ENCODE measurements at regions not wholly inside any gene's neighbourhood (a gene's known extent, or its start where the extent isn't known, plus 50 kb on each side); places are given as distances from the start of the nearest gene placed in this dataset.
A peak's percentile ranks its signal among the peaks of the same experiment; 100 is the strongest.
"Not testable (repeated sequence)": the region's sequence is repeated elsewhere in the genome, so short reads cannot be mapped to it uniquely, and the experiment has no call there.

DNA sequence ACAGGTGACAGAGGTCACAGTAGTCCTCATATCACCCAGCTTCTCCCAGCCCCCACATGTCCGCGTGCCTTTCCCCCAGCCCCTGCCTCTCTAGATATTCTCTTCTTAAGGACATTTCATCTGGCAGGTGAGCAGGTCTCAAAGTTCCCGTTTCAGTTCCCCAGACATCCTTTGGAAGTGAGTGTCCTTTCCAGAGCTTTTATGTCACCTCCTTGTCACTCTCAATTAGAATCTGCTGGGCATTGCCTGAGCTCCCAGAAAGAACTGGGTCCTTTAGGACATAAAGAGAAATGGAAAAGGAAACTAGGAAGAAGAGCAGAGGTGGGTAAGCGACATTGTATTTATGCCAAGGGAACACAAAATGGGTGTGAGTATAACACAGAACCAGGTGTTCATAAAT, 66.9 kb upstream of the CEP85L start:
- TF ChIP-seq POLR2A (IDR thresholded peaks at IDR 0.05; ENCODE audit: low read depth, low read length) (no peak), TAF1 (IDR thresholded peaks at IDR 0.05; ENCODE audit: borderline replicate concordance, low read depth, low read length) (no peak), POLR2AphosphoS5 (IDR thresholded peaks at IDR 0.05; ENCODE audit: low read depth, low read length) (no peak)
- DNase-seq (ENCODE audit: insufficient read length) (no peak), FAIRE-seq (no peak)

DNA sequence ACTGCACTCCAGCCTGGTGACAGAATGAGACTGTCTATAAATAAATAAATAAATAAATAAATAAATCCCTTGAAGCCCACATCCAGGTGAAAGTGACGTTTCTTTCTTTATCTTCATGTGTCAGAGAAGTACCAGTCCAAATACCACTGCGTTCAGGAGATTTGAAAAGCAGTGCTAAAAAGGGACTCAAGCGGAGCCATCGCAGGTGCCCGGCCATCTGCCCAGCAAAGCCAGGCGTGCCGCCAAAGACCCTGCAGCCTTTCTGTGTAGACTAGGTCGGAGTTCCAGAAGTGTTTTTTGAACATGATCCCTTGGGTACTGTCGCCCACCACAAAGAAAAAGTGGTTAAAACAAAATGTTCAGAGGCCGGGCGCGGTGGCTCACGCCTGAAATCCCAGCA, 65.7 kb upstream of the CEP85L start:
- FAIRE-seq (no peak), DNase-seq (ENCODE audit: insufficient read length) (no peak)

DNA sequence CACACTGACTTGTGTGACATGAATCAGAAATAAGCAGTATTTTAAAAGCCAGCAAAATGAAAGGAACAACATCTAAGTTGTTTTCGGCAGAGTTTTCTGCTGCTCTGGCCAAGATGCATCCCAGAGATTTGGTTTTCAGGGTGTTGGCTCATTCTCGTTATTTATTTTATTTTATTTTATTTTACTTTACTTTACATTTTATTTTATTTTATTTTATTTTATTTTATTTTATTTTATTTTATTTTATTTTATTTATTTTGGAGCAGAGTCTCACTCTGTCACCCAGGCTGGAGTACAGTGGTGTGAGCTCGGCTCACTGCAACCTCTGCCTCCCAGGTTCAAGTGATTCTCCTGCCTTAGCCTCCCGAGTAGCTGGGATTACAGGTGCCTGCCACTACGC, 64.5 kb upstream of the CEP85L start:
- not testable (repeated sequence) for FAIRE-seq; DNase-seq (ENCODE audit: insufficient read length)

More for the DNA sequence above, 65.7 kb upstream of the CEP85L start:
- no peak for TF ChIP-seq TAF1 (IDR thresholded peaks at IDR 0.05; ENCODE audit: borderline replicate concordance, low read depth, low read length)
- TF ChIP-seq POLR2AphosphoS5 (IDR thresholded peaks at IDR 0.05; ENCODE audit: low read depth, low read length): no peak
- TF ChIP-seq POLR2A (IDR thresholded peaks at IDR 0.05; ENCODE audit: low read depth, low read length): no peak

DNA sequence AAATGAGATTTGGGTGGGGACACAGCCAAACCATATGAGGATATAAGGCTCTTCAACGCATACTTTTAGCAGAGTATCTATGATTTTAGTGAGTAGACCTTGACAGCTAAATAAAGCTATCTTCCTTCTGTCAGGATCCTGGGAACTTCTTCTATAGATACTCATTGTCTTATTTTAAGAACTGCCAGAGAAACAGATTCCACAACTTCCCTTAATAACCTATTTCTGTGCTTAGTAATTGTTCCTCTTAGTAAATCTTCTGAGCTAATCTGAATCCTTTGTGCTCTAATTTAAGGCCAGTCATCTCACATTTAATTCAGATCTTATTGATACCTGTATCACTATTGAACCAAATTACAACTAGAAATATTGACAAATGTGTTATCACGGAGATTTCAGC, 64.0 kb upstream of the CEP85L start:
- FAIRE-seq (no peak), DNase-seq (ENCODE audit: insufficient read length) (no peak)
- TF ChIP-seq POLR2A (IDR thresholded peaks at IDR 0.05; ENCODE audit: low read depth, low read length): no peak
- no peak for TF ChIP-seq POLR2AphosphoS5 (IDR thresholded peaks at IDR 0.05; ENCODE audit: low read depth, low read length)
- TF ChIP-seq TAF1 (IDR thresholded peaks at IDR 0.05; ENCODE audit: borderline replicate concordance, low read depth, low read length): no peak

DNA sequence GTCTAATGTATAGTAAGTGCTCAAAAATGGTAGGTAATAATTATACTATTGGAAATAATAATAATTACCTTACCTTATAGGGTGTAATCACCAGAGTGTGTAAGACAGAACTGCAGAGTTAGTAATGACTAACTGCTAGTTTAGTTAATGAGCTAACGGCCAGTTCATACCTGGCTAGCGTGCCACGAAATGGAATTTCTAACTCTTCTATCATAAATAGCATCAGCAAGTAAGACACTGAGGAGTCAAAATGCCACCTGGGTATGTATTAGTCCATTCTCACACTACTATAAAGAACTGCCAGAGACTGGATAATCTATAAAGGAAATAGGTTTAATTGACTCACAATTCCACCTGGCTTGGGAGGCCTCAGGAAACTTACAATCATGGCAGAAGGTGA, 63.4 kb upstream of the CEP85L start:
- TF ChIP-seq POLR2AphosphoS5 (IDR thresholded peaks at IDR 0.05; ENCODE audit: low read depth, low read length) (no peak), TAF1 (IDR thresholded peaks at IDR 0.05; ENCODE audit: borderline replicate concordance, low read depth, low read length) (no peak), POLR2A (IDR thresholded peaks at IDR 0.05; ENCODE audit: low read depth, low read length) (no peak)
- FAIRE-seq (no peak), DNase-seq (ENCODE audit: insufficient read length) (no peak)

DNA sequence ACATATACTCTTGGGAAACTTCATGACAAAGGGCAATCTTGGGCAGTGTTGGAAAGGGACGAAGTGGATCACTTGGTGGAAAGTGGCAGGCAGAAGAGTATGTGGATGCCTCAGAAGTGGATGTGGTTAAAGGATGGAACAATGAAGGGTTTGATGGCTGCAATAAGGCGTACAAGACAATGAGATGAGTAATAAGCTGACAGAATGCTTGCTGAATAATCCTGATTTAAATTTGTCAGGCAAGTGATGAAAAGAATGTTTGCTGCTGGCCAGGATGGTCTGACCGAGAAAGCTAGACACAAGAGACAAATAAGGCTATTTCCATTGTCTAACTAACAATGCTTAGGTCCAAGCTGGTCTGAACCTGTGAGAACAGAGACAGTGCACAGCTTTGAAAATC, 61.6 kb upstream of the CEP85L start:
- TF ChIP-seq TAF1 (IDR thresholded peaks at IDR 0.05; ENCODE audit: borderline replicate concordance, low read depth, low read length) (no peak), POLR2AphosphoS5 (IDR thresholded peaks at IDR 0.05; ENCODE audit: low read depth, low read length) (no peak), POLR2A (IDR thresholded peaks at IDR 0.05; ENCODE audit: low read depth, low read length) (no peak)
- FAIRE-seq (no peak), DNase-seq (ENCODE audit: insufficient read length) (no peak)

DNA sequence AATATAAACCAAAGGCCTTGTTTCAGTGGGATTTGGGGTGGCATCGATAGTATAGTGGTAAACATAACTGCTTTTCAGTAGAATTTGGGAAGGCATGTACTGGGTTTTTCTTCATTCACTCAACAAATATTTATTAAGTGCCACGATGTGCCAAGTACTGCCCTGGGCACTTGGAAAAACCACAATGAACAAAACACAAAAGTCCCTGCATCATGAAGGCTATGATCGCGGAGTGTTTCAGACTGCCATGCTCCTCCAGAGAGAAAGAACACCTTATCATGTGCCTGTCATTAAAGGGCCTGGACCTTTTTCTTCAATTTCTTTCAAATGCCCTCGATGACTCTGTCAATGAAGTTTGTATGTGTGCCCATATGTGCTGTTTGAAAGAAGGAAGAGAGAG, 59.2 kb upstream of the CEP85L start:
- TF ChIP-seq TAF1 (IDR thresholded peaks at IDR 0.05; ENCODE audit: borderline replicate concordance, low read depth, low read length) (no peak), POLR2A (IDR thresholded peaks at IDR 0.05; ENCODE audit: low read depth, low read length) (no peak), POLR2AphosphoS5 (IDR thresholded peaks at IDR 0.05; ENCODE audit: low read depth, low read length) (no peak)
- DNase-seq (ENCODE audit: insufficient read length) (no peak), FAIRE-seq (no peak)

DNA sequence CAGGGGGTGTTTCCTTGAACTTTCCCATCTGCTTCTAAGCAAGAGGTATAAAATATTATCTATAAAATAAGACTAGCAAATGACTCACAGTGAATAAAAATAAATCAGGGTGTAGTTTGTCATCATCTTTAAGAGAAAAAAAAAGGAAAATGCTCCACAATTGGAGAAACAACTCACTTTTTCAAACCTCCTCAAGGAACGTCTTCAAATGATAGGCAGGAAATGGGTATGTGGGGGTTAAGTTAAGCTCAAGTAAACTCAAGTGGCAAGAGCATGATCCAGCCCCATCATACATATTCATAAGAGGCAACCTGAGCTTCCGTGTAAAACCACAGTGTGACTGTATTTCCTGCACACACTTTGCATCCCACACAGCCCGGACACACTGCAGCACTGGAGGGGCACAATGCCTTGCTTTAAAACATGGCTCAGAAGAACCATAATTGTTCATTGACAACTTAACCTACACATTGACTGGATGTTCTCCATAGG, 58.5 kb upstream of the CEP85L start:
- FAIRE-seq: peak; percentile 97
- peak; percentile 34 for DNase-seq (ENCODE audit: insufficient read length)
- TF ChIP-seq TAF1 (IDR thresholded peaks at IDR 0.05; ENCODE audit: borderline replicate concordance, low read depth, low read length) (no peak), POLR2AphosphoS5 (IDR thresholded peaks at IDR 0.05; ENCODE audit: low read depth, low read length) (no peak), POLR2A (IDR thresholded peaks at IDR 0.05; ENCODE audit: low read depth, low read length) (no peak)

DNA sequence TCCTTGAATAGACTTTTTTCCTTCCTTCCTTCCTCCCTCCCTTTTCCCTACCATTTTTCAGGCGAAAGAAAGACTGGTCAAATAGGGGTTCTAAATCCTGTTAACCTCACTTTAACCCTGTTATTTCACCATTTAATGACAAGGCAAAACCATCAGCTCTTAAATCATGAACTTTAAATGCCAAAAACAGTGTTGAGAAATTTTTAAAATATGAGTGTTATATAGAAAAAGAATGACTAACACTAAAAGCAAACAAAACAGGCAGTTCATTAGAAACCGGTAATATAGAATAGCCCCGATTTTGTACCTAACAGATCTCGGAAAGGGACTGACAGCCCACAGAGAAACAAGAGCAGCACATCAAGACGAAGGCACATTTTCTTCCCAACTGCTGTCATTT, 57.4 kb upstream of the CEP85L start:
- FAIRE-seq (no peak), DNase-seq (ENCODE audit: insufficient read length) (no peak)
- TF ChIP-seq TAF1 (IDR thresholded peaks at IDR 0.05; ENCODE audit: borderline replicate concordance, low read depth, low read length) (no peak), POLR2A (IDR thresholded peaks at IDR 0.05; ENCODE audit: low read depth, low read length) (no peak), POLR2AphosphoS5 (IDR thresholded peaks at IDR 0.05; ENCODE audit: low read depth, low read length) (no peak)

DNA sequence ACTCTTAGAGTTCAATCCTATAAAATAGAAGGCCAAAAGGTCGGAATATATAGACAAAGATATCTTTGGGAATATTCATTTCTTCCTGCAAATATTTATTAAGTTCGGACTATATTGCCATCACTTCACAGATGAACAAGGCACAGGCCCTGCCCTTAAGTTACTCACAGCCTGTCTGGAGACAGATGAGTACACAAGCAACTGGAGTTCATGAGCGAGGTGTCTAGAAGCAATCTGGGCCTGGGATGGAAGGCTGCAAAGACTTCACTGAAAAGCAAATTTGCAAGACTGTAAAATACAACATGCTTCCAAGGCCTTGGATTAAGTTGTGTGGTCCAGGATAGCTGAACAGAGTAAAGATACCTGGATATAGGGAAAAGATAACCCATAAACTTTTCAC, 56.7 kb upstream of the CEP85L start:
- TF ChIP-seq TAF1 (IDR thresholded peaks at IDR 0.05; ENCODE audit: borderline replicate concordance, low read depth, low read length) (no peak), POLR2A (IDR thresholded peaks at IDR 0.05; ENCODE audit: low read depth, low read length) (no peak), POLR2AphosphoS5 (IDR thresholded peaks at IDR 0.05; ENCODE audit: low read depth, low read length) (no peak)
- DNase-seq (ENCODE audit: insufficient read length): no peak
- FAIRE-seq: no peak

DNA sequence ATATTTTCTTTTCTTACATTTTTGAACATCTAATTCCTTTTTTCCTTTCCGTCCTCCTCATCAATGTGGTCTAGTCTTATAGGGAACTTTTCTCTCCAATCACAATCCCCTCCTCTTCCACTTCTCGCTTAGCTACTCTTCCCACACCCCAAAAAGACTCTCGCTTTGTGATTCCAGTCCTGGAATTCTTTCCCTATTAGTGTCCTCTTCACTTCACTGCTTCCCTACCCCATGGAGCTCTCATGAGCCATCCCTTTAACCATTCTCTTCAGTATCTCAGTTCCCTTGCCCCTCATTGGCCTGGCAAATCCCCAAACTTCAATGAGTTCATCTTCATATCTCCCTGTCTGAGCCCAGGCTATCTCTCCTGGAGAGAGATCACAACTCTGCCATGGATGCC, 55.3 kb upstream of the CEP85L start:
- no peak for TF ChIP-seq POLR2AphosphoS5 (IDR thresholded peaks at IDR 0.05; ENCODE audit: low read depth, low read length)
- no peak for TF ChIP-seq POLR2A (IDR thresholded peaks at IDR 0.05; ENCODE audit: low read depth, low read length)
- TF ChIP-seq TAF1 (IDR thresholded peaks at IDR 0.05; ENCODE audit: borderline replicate concordance, low read depth, low read length): no peak
- FAIRE-seq: peak; percentile 64

DNA sequence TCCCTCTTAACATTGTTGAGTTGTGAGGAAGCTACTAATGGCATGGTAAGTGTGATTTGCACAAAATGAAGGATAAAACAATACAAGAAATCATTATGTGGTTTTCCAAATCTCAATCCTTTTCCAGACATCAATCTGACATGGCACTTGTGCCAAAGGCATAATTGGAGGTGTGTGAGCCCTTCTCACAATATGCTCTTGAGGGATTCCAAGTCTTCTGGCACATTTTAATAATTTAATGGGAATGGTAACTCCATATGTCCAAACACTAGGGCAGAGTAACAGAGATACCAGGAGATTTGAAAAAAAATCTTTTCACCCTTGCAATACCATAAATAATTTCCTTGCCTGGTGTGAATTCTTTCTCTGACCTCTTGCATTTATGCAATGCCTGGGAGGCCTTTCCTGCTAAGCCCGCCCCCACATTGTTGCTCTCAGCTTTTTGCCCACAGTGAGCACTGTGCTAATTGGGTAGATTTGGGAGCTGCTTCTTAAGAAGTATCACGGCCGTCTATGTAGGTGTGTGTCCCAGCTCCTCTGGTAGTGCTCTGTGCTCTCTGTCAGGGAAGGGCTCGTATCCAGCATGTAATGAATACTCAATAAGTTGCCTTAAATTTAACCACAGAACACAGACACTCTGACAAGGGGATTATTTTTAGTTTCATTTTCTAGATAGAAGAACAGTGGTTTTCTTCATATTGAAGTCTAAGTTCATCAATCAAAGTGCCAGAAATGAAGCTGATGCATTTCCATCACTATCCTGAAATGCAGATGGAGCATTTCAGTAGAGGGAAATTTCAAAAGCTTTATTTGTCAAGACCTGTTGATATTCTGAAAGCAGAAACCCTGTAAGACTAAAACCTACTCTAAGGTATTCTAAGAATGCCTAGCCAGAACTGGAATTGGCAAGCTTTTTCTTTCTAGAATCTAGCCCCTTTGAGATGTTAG, 54.4 kb upstream of the CEP85L start:
- TF ChIP-seq POLR2A (IDR thresholded peaks at IDR 0.05; ENCODE audit: low read depth, low read length): no peak
- no peak for TF ChIP-seq POLR2AphosphoS5 (IDR thresholded peaks at IDR 0.05; ENCODE audit: low read depth, low read length)
- no peak for TF ChIP-seq TAF1 (IDR thresholded peaks at IDR 0.05; ENCODE audit: borderline replicate concordance, low read depth, low read length)
- FAIRE-seq: no peak
- DNase-seq (ENCODE audit: insufficient read length): no peak

More for the DNA sequence above, 55.3 kb upstream of the CEP85L start:
- no peak for DNase-seq (ENCODE audit: insufficient read length)

Measured in GM12892 (cell line).